GM19328 (cell line): ENCODE measurements at regions not wholly inside any gene's neighbourhood (a gene's known extent, or its start where the extent isn't known, plus 50 kb on each side); places are given as distances from the start of the nearest gene placed in this dataset.

Experiments
- ATAC-seq: cut with Tn5 transposase; IDR thresholded peaks from one replicate; pipeline ENCODE4 v1.9.1; 2021; ENCODE audit warnings: mild to moderate bottlenecking, moderate library complexity; ENCODE audit not compliant: unreplicated experiment

- no peak for ATAC-seq
These were observed 344.7 kb upstream of the PTBP2 start for GRCh38 chr1:96376846-96377245.

GRCh38 chr1:96384611-96385010 is 337.0 kb upstream of the PTBP2 start:
- no peak for ATAC-seq

DNA sequence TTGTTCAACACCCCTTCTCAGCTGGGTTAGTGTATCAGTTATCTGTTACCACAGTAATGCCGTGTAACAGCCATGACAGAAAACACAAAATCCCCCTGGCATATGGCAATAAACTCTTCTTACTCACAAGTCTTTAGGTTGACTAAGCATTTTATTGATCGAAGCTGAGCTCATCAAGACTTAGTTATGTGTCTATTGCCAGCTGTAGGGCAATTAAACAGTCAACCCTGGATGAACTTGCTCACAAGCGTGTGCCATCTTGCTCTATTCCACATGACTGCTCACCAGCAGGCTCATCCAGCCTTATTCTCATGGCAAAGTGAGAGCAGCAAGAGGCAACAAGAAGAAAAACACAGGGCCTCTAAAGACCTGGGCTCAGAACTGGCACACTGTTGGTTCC is 333.8 kb upstream of the PTBP2 start:
- ATAC-seq: no peak

DNA sequence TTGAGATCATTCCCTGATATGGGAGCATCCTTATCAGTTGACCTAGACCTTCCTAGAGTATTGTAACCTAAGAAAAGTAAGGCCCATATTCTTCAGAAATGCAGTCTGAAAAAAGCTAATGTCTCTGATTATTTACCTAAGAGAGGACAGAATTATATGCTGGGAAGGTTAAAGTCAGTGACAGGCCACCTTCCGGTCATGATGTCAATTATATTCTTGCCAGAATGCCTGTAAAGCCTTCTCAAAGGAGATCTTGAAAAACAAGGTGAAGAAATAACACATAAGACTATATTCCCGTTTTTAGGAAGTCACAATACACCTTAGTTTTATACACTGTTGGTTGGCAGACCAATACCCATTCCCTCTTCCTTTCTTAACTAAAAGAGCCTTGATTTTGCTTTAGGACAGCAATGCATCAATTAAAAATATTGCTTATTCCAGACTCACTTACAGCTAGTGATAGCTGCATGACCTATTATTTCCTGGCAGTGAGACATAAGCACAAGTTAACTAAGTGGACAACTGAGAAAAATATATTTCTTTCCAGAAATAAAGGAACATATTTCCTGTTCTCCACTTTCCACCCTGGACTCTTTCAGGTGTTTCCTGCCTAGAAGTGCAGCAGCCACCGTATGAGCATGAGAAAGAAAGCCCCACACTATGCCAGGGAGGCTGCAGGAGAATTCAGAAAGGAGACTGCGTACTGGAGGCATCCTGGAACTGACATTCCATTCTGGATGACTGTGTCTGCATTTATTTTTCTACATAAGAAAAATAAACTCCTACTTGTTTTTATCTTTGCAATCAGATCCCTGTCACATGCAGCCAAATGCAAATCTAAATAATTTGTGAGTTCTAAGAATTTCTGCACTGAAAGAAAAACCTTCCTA is 332.9 kb upstream of the PTBP2 start:
- no peak for ATAC-seq

DNA sequence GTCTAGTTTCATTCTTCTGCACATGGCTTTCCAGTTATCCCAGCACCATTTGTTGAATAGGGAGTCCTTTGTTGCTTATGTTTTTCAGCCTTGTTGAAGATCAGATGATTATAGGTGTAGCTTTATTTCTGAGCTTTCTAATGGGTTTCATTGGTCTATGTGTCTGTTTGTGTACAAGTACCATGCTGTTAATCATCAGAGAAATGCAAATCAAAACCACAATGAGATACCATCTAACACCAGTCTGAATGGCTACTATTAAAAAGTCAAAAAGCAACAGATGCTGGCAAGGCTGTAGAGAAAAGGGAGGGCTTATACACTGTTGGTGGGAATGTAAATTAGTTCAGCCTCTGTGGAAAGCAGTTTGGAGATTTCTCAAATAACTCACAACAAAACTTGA is 321.5 kb upstream of the PTBP2 start:
- ATAC-seq: no peak

DNA sequence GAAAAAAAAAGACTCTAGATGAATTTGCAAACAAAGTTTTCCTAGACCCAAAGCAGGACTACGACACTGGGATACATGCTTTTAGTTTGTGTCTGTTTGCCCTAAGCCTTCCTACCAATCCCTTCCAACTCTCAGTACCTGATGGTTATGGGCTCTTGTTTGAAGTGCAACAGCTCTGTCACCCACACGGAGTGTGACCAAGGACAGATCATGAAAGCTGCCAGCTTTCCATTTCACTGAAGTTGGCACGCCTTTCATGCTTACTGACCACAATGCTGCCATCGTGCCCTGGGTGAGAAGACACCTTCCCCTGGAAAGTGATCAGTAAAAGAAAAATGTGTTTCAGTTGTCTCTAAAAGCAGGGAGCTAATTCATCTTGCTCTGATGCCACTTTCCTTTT is 312.5 kb upstream of the PTBP2 start:
- no peak for ATAC-seq

DNA sequence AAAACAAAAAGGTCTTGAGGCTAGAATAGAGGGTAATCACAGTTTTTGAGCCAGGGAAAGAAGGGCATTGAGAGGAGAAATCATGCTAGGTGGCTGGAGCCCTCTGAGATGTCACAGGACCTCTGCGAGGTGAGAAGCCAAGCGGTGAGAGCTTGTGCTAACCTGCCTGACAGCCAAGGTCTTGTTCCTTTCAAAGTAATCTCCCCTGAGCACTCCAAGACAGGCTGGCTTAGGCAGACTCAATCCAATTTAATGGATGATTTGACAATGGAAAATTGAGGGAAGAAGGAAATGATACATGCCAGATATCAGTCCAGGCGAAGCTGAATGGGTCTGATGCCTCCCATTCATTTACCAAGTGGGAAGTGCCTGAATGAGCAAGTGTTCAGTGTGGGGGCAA is 311.9 kb upstream of the PTBP2 start:
- ATAC-seq: no peak

DNA sequence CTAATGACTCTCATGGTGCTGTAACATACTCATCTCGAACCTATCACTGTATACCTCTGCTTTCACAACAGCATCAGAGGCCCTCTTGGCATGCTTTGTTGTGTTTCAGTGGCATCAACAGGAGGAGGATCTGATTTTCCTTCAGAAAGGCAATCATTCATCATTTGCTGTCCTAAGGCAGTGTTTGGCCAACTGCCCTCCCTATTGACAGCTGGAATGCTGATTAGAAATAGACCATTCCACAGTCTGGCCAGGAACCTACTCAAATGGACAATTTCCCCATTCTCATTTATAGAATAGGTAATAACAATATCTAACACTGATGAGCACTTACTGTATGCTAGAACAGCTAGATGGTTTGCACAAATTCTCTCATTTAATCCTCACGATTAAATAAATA is 310.6 kb upstream of the PTBP2 start:
- ATAC-seq: no peak

- no peak for ATAC-seq
These were observed 307.0 kb upstream of the PTBP2 start for GRCh38 chr1:96414598-96414997.

- ATAC-seq: no peak
These were observed 305.4 kb upstream of the PTBP2 start for GRCh38 chr1:96416111-96416595.

DNA sequence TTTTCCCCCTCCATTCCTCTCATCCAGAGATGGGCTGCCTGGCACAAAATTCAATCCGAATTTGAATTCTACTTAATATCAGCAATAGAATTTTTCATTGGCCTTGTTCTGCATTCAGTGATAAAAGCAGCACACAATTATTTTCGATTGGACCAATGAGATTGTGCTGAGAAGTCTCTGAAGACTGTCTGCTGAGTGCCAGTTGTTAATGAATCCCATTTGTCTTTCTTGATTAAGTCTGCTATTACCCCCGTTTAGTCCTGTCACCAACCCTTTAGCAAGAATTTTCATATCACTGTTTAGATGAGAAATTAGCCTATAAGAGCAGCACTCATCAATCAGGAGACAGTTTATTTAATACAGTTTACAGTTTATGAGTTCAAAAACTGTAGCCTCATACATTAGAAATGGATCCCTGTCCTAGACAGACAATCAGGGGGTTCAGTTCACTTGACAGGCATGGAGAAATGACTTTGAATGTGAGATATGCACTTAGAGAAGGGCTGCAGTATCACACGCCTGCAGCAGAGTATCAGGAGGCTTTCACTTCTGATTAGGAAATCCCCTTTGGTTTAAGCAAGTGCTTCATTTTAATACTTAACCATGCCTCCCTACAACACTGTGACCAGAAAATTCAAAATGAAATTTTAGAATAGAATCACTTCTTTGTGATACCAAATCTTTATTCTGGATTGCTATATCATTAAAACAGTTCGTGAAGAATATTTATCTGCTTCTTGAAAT is 304.7 kb upstream of the PTBP2 start:
- ATAC-seq: peak; percentile 76

DNA sequence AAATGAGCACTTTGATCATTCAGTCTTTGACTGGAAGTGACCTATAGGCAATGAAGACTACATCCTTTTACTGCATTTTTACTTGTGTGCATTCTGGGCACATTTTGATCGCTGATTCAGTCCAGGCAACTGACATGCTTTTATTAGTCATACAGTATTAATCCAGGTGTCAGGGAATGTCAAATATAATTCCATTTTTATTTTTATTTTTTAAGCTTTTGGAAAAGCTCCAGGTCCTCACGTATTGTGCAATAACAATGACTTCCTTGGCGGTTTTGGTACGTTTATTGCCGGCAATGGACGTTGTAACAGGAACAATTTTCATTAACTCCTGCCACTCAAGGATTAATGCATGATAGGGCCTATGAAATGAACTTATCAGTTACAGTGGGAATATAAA is 302.6 kb upstream of the PTBP2 start:
- ATAC-seq: no peak

GRCh38 chr1:96424877-96425276 is 296.7 kb upstream of the PTBP2 start:
- ATAC-seq: no peak

DNA sequence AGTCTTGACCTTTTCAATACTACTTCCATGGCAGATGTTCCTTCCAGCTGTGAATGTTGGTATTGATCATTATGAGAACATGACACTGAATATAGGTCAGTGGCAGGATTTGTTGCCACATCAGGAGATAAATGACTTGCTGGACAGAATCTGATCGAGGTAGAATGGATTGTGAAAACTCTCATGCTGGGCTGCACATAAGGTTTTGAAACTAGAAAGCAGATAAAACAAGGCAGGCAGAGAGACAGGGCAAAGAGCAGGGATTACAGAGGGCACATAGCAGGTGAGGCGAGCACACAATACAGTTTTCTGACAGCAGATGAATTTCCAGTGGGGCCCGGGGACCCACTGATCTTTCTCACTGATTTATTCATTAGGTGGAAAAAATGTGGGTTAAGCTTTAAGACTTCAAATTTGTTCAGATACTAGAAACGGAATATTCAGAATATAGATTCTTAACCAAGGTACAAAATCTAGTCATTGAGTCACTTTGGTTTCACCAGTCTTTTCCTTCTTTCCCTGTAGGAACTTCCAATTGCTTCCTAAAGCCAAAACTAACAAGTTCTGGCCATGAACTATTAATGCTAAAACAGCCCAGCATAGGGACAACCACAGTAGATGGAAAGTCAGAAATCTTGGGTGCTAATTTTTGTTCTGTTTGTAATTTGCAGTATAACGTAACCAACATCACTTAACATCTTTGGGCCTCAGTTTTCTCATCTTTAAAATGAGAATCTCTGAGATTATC is 296.0 kb upstream of the PTBP2 start:
- no peak for ATAC-seq

DNA sequence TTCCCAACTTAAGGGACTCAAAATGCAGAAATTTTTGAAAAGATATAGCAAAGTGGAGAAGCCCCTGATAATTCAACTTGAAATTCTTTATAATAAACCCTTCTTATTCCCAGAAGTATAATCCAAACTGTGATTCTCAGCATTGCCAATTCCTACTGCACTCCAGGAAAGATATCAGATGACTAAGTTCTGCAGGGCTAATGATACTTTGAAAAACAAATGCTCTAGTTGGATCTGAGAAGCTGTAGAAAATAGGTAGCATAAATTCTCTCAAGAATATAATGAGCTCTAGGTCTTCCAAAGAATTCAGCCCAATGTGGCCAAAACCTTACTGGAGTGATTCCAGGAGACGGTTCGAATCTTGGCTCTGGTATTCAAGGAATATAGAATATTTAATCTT is 294.0 kb upstream of the PTBP2 start:
- no peak for ATAC-seq

DNA sequence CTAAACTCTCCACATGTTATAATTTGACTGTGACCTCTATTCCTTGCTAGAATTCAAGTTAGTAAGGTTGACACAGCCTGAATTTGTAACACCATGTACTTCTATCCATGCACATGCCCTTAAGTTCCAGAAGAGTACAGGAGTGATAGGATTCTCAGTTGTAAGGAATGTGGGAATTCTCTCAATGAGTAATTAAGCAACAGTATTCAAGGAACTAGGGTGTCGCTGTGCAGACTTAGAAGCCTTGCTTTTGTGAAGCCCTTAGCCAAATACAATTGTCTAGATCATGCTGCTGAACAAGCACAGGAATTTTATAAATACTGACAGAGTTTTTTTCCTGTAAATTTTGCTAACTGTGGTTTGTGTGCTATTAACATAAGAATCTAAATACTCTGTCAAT is 276.3 kb upstream of the PTBP2 start:
- no peak for ATAC-seq

DNA sequence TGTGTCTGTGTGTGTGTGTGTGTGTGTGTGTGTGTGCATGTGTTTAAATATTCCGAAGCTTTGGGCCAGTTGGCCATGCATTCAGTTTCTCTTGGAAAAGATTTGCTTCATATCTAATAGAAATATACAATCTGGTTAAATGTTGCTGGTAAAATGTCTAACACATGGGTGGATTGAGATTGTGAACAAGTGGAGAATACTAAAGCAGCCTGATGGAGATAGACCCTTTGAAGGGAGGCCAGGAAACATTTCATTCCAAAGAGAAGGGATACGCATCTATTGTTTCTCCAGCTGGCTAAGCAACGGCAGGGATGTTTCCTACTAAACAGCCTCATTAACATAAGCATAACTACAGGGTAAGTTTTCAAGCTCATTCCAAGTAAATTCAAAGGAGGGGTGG is 257.5 kb upstream of the PTBP2 start:
- no peak for ATAC-seq

DNA sequence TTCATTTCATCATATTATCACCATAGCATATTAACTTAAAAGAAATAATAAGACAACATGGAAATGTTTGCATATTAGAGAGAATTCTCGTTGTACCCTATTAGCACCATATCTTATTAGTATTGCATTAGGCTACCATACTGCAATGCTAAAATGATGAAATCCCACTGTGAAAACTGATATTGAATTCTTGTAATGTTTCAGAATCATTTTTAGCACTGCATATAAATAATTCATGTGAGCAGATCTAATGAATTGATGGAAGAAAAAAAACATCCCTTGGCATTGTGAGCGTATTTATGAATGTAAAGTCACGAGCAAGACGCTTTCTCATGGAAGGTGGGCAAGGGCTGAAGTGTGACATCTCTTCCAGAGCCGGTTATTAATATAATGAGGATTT is 257.1 kb upstream of the PTBP2 start:
- no peak for ATAC-seq

- no peak for ATAC-seq
These were observed 256.6 kb upstream of the PTBP2 start for GRCh38 chr1:96464991-96465390.

GRCh38 chr1:96465441-96465840 is 256.1 kb upstream of the PTBP2 start:
- ATAC-seq: no peak

DNA sequence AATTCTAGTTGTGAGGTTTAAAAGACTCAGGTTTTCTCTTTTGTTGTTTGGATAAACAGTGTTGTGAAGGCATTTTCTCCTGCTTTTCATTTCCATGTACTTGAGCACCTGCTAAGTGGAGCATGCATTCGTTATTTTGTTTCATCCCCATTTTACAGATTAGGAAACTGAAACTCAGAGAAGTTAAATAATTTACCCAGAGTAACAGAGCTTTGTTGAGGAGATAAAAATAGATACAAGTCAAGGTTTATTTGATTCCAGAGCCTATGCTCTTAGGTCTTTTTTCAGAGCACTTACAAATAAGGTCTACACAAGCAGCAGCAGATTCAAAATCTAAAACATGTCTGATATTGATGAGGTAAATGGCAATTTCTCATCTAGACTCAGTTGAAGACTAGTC is 254.7 kb upstream of the PTBP2 start:
- ATAC-seq: no peak
